ENCODE measurements at regions not wholly inside any gene's neighbourhood (a gene's known extent, or its start where the extent isn't known, plus 50 kb on each side); places are given as distances from the start of the nearest gene placed in this dataset.
"Not testable (repeated sequence)": the region's sequence is repeated elsewhere in the genome, so short reads cannot be mapped to it uniquely, and the experiment has no call there.

- not testable (repeated sequence) for TF ChIP-seq RFX5 (IDR thresholded peaks at IDR 0.05; ENCODE audit: low read length); EP300 (IDR thresholded peaks at IDR 0.05; ENCODE audit: borderline replicate concordance in 1 of 2, low read depth in 1 of 2, low read length in 1 of 2); CTCF (IDR thresholded peaks at IDR 0.05); RAD21 (IDR thresholded peaks at IDR 0.05; ENCODE audit: low read length)
These were observed 65.1 kb upstream of the THOC3 start for GRCh38 chr5:176033186-176033585.
